Midbrain (tissue), 1 donor: ENCODE measurements at regions not wholly inside any gene's neighbourhood (a gene's known extent, or its start where the extent isn't known, plus 50 kb on each side); places are given as distances from the start of the nearest gene placed in this dataset.
"Not testable (repeated sequence)": the region's sequence is repeated elsewhere in the genome, so short reads cannot be mapped to it uniquely, and the experiment has no call there.

Source experiments
- DNase-seq: peaks from one replicate; lab custom pipeline; 2025; lab: John Stamatoyannopoulos, UW

- no peak for DNase-seq
These were observed 740.2 kb downstream of the SEMA5A start for GRCh38 chr5:8805653-8806052.

- DNase-seq: no peak
These were observed 738.2 kb downstream of the SEMA5A start for GRCh38 chr5:8807636-8808035.

GRCh38 chr5:8811581-8811980 is 734.3 kb downstream of the SEMA5A start:
- no peak for DNase-seq

GRCh38 chr5:8813180-8813579 is 732.7 kb downstream of the SEMA5A start:
- DNase-seq: no peak

GRCh38 chr5:8814105-8814504 is 731.8 kb downstream of the SEMA5A start:
- DNase-seq: no peak

GRCh38 chr5:8824371-8824770 is 721.5 kb downstream of the SEMA5A start:
- DNase-seq: no peak

GRCh38 chr5:8825139-8825757 is 720.6 kb downstream of the SEMA5A start:
- DNase-seq: no peak

- no peak for DNase-seq
These were observed 719.4 kb downstream of the SEMA5A start for GRCh38 chr5:8826508-8826907.

GRCh38 chr5:8827696-8828095 is 718.2 kb downstream of the SEMA5A start:
- no peak for DNase-seq

GRCh38 chr5:8828596-8829322 is 717.1 kb downstream of the SEMA5A start:
- no peak for DNase-seq

GRCh38 chr5:8829323-8830029 is 716.4 kb downstream of the SEMA5A start:
- no peak for DNase-seq

GRCh38 chr5:8831251-8831650 is 714.6 kb downstream of the SEMA5A start:
- no peak for DNase-seq

GRCh38 chr5:8831854-8832253 is 714.0 kb downstream of the SEMA5A start:
- no peak for DNase-seq

- peak; percentile 90 for DNase-seq
These were observed 706.4 kb downstream of the SEMA5A start for GRCh38 chr5:8839361-8840055.

GRCh38 chr5:8840237-8840636 is 705.6 kb downstream of the SEMA5A start:
- no peak for DNase-seq

- DNase-seq: not testable (repeated sequence)
These were observed 705.1 kb downstream of the SEMA5A start for GRCh38 chr5:8840746-8841145.

GRCh38 chr5:8842971-8843551 is 702.8 kb downstream of the SEMA5A start:
- peak; percentile 75 for DNase-seq

GRCh38 chr5:8843771-8844170 is 702.1 kb downstream of the SEMA5A start:
- peak; percentile 62 for DNase-seq

- no peak for DNase-seq
These were observed 701.7 kb downstream of the SEMA5A start for GRCh38 chr5:8844206-8844605.

GRCh38 chr5:8844847-8845246 is 701.0 kb downstream of the SEMA5A start:
- no peak for DNase-seq

GRCh38 chr5:8845296-8845695 is 700.6 kb downstream of the SEMA5A start:
- DNase-seq: no peak

GRCh38 chr5:8848366-8848765 is 697.5 kb downstream of the SEMA5A start:
- DNase-seq: no peak
